H9 (cell line): ENCODE measurements at regions not wholly inside any gene's neighbourhood (a gene's known extent, or its start where the extent isn't known, plus 50 kb on each side); places are given as distances from the start of the nearest gene placed in this dataset.

Experiments
- DNase-seq: peaks from one replicate; pipeline ENCODE4 v3.0.0-alpha.2; 2017
- H2AFZ ChIP-seq: one replicate; pipeline ENCODE4 v1.6.1; 2013; ENCODE audit warnings: mild to moderate bottlenecking, low read length, control low read depth, moderate library complexity
- H2AK5ac ChIP-seq: 2 replicates; pipeline ENCODE4 v1.6.1; 2013; ENCODE audit warnings: low read length, control low read depth, mixed read lengths; ENCODE audit not compliant: insufficient read length
- H2BK120ac ChIP-seq: one replicate; pipeline ENCODE4 v1.6.1; 2013; ENCODE audit warnings: low read depth, mild to moderate bottlenecking, low read length, control low read depth, inconsistent platforms; ENCODE audit not compliant: poor library complexity, severe bottlenecking
- H2BK12ac ChIP-seq: 2 replicates; pipeline ENCODE4 v1.6.1; 2013; ENCODE audit warnings: low read length, control low read depth, mixed read lengths, low read depth; ENCODE audit not compliant: insufficient read length
- H2BK15ac ChIP-seq: 2 replicates; pipeline ENCODE4 v1.6.1; 2013; ENCODE audit warnings: low read depth, low read length, control low read depth
- H2BK20ac ChIP-seq: one replicate; pipeline ENCODE4 v1.6.1; 2013; ENCODE audit warnings: low read depth, mild to moderate bottlenecking, low read length, control low read depth, inconsistent platforms; ENCODE audit not compliant: poor library complexity, severe bottlenecking
- H2BK5ac ChIP-seq: 2 replicates; pipeline ENCODE4 v1.6.1; 2013; ENCODE audit warnings: low read length, control low read depth, mixed read lengths; ENCODE audit not compliant: insufficient read length
- H3K14ac ChIP-seq: 2 replicates; pipeline ENCODE4 v1.6.1; 2013; ENCODE audit warnings: low read length, control low read depth; ENCODE audit not compliant: insufficient read depth
- H3K18ac ChIP-seq: 2 replicates; pipeline ENCODE4 v1.6.1; 2013; ENCODE audit warnings: low read depth, mild to moderate bottlenecking, mixed read lengths, low read length, control low read depth; ENCODE audit not compliant: insufficient read length
- H3K23ac ChIP-seq: 2 replicates; pipeline ENCODE4 v1.6.1; 2013; ENCODE audit warnings: low read length, control low read depth, mixed read lengths, low read depth; ENCODE audit not compliant: insufficient read length
- H3K23me2 ChIP-seq: 2 replicates; pipeline ENCODE4 v1.6.1; 2013; ENCODE audit warnings: low read depth, mild to moderate bottlenecking, mixed read lengths, low read length, control low read depth; ENCODE audit not compliant: insufficient read length, poor library complexity, severe bottlenecking
- H3K27ac ChIP-seq: 2 replicates; pipeline ENCODE4 v1.5.1; 2013; ENCODE audit warnings: low read length, control low read depth, mixed read lengths, low read depth; ENCODE audit not compliant: insufficient read length
- H3K27me3 ChIP-seq: 2 replicates; pipeline ENCODE4 v1.6.1; 2013; ENCODE audit warnings: low read length, control low read depth, inconsistent platforms; ENCODE audit not compliant: insufficient read depth
- H3K4ac ChIP-seq: 2 replicates; pipeline ENCODE4 v1.6.1; 2013; ENCODE audit warnings: low read depth, mild to moderate bottlenecking, control low read depth, inconsistent platforms, low read length, moderate library complexity
- H3K4me1 ChIP-seq: 2 replicates; pipeline ENCODE4 v1.6.1; 2013; ENCODE audit warnings: low read length, control low read depth, inconsistent platforms; ENCODE audit not compliant: insufficient read depth
- H3K4me2 ChIP-seq: 2 replicates; pipeline ENCODE4 v1.6.1; 2013; ENCODE audit warnings: low read length, control low read depth, mixed read lengths; ENCODE audit not compliant: insufficient read length, insufficient read depth
- H3K56ac ChIP-seq: 2 replicates; pipeline ENCODE4 v1.6.1; 2013; ENCODE audit warnings: low read depth, mild to moderate bottlenecking, mixed read lengths, low read length, control low read depth; ENCODE audit not compliant: insufficient read length
- H3K79me1 ChIP-seq: 2 replicates; pipeline ENCODE4 v1.6.1; 2013; ENCODE audit warnings: low read depth, mild to moderate bottlenecking, moderate library complexity, low read length, control low read depth, inconsistent platforms; ENCODE audit not compliant: insufficient read depth, poor library complexity, severe bottlenecking
- H3K79me2 ChIP-seq: 2 replicates; pipeline ENCODE4 v1.6.1; 2013; ENCODE audit warnings: low read length, control low read depth, inconsistent platforms; ENCODE audit not compliant: insufficient read depth
- H3K9ac ChIP-seq: 2 replicates; pipeline ENCODE4 v1.6.1; 2013; ENCODE audit warnings: low read length, control low read depth, mixed read lengths; ENCODE audit not compliant: insufficient read length; ENCODE audit errors: extremely low read depth
- H3K9me3 ChIP-seq: one replicate; pipeline ENCODE4 v1.6.1; 2013; ENCODE audit warnings: low read depth, low read length, inconsistent platforms; ENCODE audit not compliant: control insufficient read depth
- H3T11ph ChIP-seq: one replicate; pipeline ENCODE4 v1.6.1; 2013; ENCODE audit warnings: mild to moderate bottlenecking, low read length, control low read depth, inconsistent platforms
- H4K20me1 ChIP-seq: one replicate; pipeline ENCODE4 v1.6.1; 2013; ENCODE audit not compliant: control insufficient read depth, insufficient read length, insufficient read depth
- H4K5ac ChIP-seq: 2 replicates; pipeline ENCODE4 v1.6.1; 2013; ENCODE audit warnings: low read depth, mild to moderate bottlenecking, mixed read lengths, low read length, control low read depth; ENCODE audit not compliant: insufficient read length
- H4K8ac ChIP-seq: replicated peaks from 2 replicates; pipeline ENCODE4 v1.6.1; 2013; ENCODE audit warnings: low read length, control low read depth, mixed read lengths, low read depth; ENCODE audit not compliant: insufficient read length
- H4K91ac ChIP-seq: 2 replicates; pipeline ENCODE4 v1.6.1; 2013; ENCODE audit warnings: low read depth, mild to moderate bottlenecking, moderate library complexity, mixed read lengths, low read length, control low read depth; ENCODE audit not compliant: insufficient read length
- H3K27ac Mint-ChIP-seq, 3 experiments: 2 replicates in 2 of 3; 3 replicates in 1 of 3; pipeline ENCODE4 v1.8.0; 2020 to 2021; ENCODE audit warnings: mixed read lengths in 3 of 3, mild to moderate bottlenecking in 1 of 3, moderate library complexity in 1 of 3
- H3K27me3 Mint-ChIP-seq: 2 replicates; pipeline ENCODE4 v1.8.0; 2021; ENCODE audit warnings: low read depth, mild to moderate bottlenecking, moderate library complexity, mixed read lengths
- H3K36me3 Mint-ChIP-seq, 3 experiments: 2 replicates in 2 of 3; 3 replicates in 1 of 3; pipeline ENCODE4 v1.8.0; 2020 to 2021; ENCODE audit warnings: low read depth in 3 of 3, mixed read lengths in 3 of 3; ENCODE audit not compliant: insufficient read depth in 1 of 3
- H3K4me1 Mint-ChIP-seq, 2 experiments: 2 replicates each; pipeline ENCODE4 v1.8.0; 2020; ENCODE audit warnings: mixed read lengths in 2 of 2
- H3K4me3 Mint-ChIP-seq, 2 experiments: 2 replicates in 1 of 2; 3 replicates in 1 of 2; pipeline ENCODE4 v1.8.0; 2020 to 2021; ENCODE audit warnings: mild to moderate bottlenecking in 2 of 2, mixed read lengths in 2 of 2, moderate library complexity in 1 of 2
- H3K9me3 Mint-ChIP-seq, 2 experiments: 2 replicates in 1 of 2; 3 replicates in 1 of 2; pipeline ENCODE4 v1.8.0; 2020; ENCODE audit warnings: mild to moderate bottlenecking in 2 of 2, mixed read lengths in 2 of 2, moderate library complexity in 1 of 2
- WGBS: extraction: QIAGEN DNeasy Blood & Tissue Kit; methylation state at CpG from one replicate; pipeline ENCODE4 v1.1.7; 2013; ENCODE audit warnings: missing lambda C conversion rate, low lambda C conversion rate, mixed read lengths; ENCODE audit not compliant: insufficient read length; ENCODE audit errors: extremely low coverage; 5-methylcytosine and 5-hydroxymethylcytosine counted together
- TF ChIP-seq, protein P1 (sequence below): fragments of 200-600 bp; sonication (generic); conservative IDR thresholded peaks from 3 replicates; pipeline ENCODE4 v1.8.0; 2021; ENCODE audit warnings: antibody characterized with exemption, mild to moderate bottlenecking

DNA sequence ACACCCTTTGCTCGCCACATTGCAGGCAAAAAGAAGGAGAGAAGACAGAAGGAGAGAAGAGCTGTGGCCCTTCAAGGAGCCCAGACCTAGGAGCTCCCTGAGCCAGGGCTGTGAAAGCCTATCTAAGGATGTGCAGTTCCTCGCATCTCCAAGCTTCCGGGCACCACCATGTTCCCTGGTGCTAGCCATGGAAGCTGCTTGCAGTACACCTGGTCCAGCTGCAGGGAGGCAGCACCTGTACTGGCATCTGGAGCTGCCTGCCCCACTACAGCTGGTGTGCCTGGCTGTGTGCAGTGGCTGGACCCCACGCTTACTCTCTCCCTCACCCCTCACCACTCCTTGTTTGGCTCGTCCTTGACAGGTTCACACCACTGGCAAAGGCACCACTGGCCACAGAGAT lies 1111.8 kb upstream of the POT1 start:
- H3K27ac ChIP-seq = no peak overlapping the region
- H3K23me2 ChIP-seq = no peaks in the 10 kb centered on the region
- Mint-ChIP-seq H3K4me3 (no peak overlapping the region), H3K9me3 (no peaks in the 10 kb centered on the region; a peak in 2 of 5 replicates), H3K27ac (no peak overlapping the region; a peak in 1 of 7 replicates), H3K27me3 (no peaks in the 10 kb centered on the region), H3K4me1 (peaks cover 4 to 8% of the 10 kb centered on the region in 2 experiments; a peak in 3 of 4 replicates), H3K36me3 (peaks cover under 1 to 10% (median 4%) of the 10 kb centered on the region in 3 experiments; a peak in 4 of 7 replicates)
- H2BK12ac ChIP-seq = no peak overlapping the region
- no peaks in the 10 kb centered on the region for H3K79me2 ChIP-seq
- H3K23ac ChIP-seq = no peak overlapping the region
- H3K4me1 ChIP-seq = no peaks in the 10 kb centered on the region
- no peak overlapping the region for H3K18ac ChIP-seq
- no peaks in the 10 kb centered on the region for H3K79me1 ChIP-seq
- no peak overlapping the region for H2AK5ac ChIP-seq
- no peak overlapping the region for H3K14ac ChIP-seq
- DNase-seq = peak; percentile 47
- no peak overlapping the region for H3K56ac ChIP-seq
- no peak overlapping the region for H2BK5ac ChIP-seq
- no CpG with 5 or more reads among the region's 5 CpGs for WGBS
- H3K4ac ChIP-seq = no peak overlapping the region
- H4K8ac ChIP-seq = no peak overlapping the region
- no peak overlapping the region for H3K4me2 ChIP-seq
- no peak overlapping the region for H4K91ac ChIP-seq
- no peaks in the 10 kb centered on the region for H3K27me3 ChIP-seq
- H2AFZ ChIP-seq = no peak overlapping the region
- H2BK15ac ChIP-seq = no peak overlapping the region
- no peaks in the 10 kb centered on the region for H4K20me1 ChIP-seq
- H2BK20ac ChIP-seq = no peak overlapping the region
- no peak overlapping the region for H4K5ac ChIP-seq
- TF ChIP-seq, protein P1, sequence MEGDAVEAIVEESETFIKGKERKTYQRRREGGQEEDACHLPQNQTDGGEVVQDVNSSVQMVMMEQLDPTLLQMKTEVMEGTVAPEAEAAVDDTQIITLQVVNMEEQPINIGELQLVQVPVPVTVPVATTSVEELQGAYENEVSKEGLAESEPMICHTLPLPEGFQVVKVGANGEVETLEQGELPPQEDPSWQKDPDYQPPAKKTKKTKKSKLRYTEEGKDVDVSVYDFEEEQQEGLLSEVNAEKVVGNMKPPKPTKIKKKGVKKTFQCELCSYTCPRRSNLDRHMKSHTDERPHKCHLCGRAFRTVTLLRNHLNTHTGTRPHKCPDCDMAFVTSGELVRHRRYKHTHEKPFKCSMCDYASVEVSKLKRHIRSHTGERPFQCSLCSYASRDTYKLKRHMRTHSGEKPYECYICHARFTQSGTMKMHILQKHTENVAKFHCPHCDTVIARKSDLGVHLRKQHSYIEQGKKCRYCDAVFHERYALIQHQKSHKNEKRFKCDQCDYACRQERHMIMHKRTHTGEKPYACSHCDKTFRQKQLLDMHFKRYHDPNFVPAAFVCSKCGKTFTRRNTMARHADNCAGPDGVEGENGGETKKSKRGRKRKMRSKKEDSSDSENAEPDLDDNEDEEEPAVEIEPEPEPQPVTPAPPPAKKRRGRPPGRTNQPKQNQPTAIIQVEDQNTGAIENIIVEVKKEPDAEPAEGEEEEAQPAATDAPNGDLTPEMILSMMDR = no peak
- H2BK120ac ChIP-seq = no peak overlapping the region
- no peaks in the 10 kb centered on the region for H3K9me3 ChIP-seq
- no peak overlapping the region for H3K9ac ChIP-seq
- H3T11ph ChIP-seq = no peak overlapping the region
